Left lung (tissue), 4 donors: ENCODE measurements at regions not wholly inside any gene's neighbourhood (a gene's known extent, or its start where the extent isn't known, plus 50 kb on each side); places are given as distances from the start of the nearest gene placed in this dataset.
A peak's percentile ranks its signal among the peaks of the same experiment; 100 is the strongest.

Experiments used
- ATAC-seq: fragments of 200-7000 bp; cut with Tn5 transposase; one replicate; pipeline ENCODE4 v1.9.1; 2020; ENCODE audit warnings: moderate library complexity
- DNase-seq, 4 donors: peaks; one replicate each; pipeline ENCODE4 v3.0.0-alpha.2; 2013 to 2020
- H3K27ac ChIP-seq, 2 donors: fragments of 200-600 bp; sonication (generic) in 1 of 2; one replicate each; pipeline versions ENCODE4 v1.5.0 to v1.8.0; 2020 to 2021
- H3K27me3 ChIP-seq, 2 donors: fragments of 200-600 bp; sonication (generic) in 1 of 2; one replicate each; pipeline versions ENCODE4 v1.5.0 to v1.8.0; 2020 to 2021
- H3K36me3 ChIP-seq, 2 donors: fragments of 200-600 bp; sonication (generic) in 1 of 2; one replicate each; pipeline versions ENCODE4 v1.5.0 to v1.8.0; 2020 to 2021
- H3K4me1 ChIP-seq, 2 donors: fragments of 200-600 bp; one replicate each; pipeline ENCODE4 v1.8.0; 2021
- H3K4me3 ChIP-seq, 2 donors: fragments of 200-600 bp; sonication (generic) in 1 of 2; one replicate each; pipeline versions ENCODE4 v1.5.0 to v1.8.0; 2020 to 2021; ENCODE audit warnings: mild to moderate bottlenecking in 1 of 2
- H3K9me3 ChIP-seq, 2 donors: fragments of 200-600 bp; sonication (generic) in 1 of 2; one replicate each; pipeline versions ENCODE4 v1.5.0 to v1.8.0; 2020 to 2021
- CTCF ChIP-seq, 2 donors: fragments of 200-600 bp; sonication (generic) in 1 of 2; IDR thresholded peaks; one replicate each; pipeline versions ENCODE4 v1.5.0 to v1.8.0; 2021; ENCODE audit warnings: antibody characterized with exemption in 2 of 2
- intact Hi-C, 2 donors: fragments of 100-400 bp; cut with DNase I; formaldehyde crosslinking; loops; one replicate each; pipeline versions ENCODE4 v1.11.2 to v1.14.2; 2022
- donor health status: DM: no; HTN: yes; CAD: no.
- donor health status: DM: no; HTN: no; CAD: no.

- peaks cover 9 to 12% of the 10 kb centered on the region in 2 donors for H3K4me1 ChIP-seq
- no peak overlapping the region for H3K4me3 ChIP-seq
- ATAC-seq (peak; percentile 65), DNase-seq (peak in 3 of 4 donors; percentile 40 to 76 (median 47))
- no peaks in the 10 kb centered on the region for H3K36me3 ChIP-seq
- intact Hi-C loops, result no loop called here
- no peaks in the 10 kb centered on the region for H3K9me3 ChIP-seq
- no peak for TF ChIP-seq CTCF (IDR thresholded peaks at IDR 0.05)
- H3K27me3 ChIP-seq, result no peaks in the 10 kb centered on the region
- H3K27ac ChIP-seq, result no peak overlapping the region
These were observed 136.2 kb upstream of the RUNX3 start for GRCh38 chr1:25066256-25066655.

- H3K9me3 ChIP-seq, result no peaks in the 10 kb centered on the region
- H3K36me3 ChIP-seq, result no peaks in the 10 kb centered on the region
- DNase-seq (peak in 3 of 4 donors; percentile 19 to 43 (median 30)), ATAC-seq (peak; percentile 70)
- H3K27ac ChIP-seq, result no peak overlapping the region
- H3K27me3 ChIP-seq, result no peaks in the 10 kb centered on the region
- peaks cover 9 to 12% of the 10 kb centered on the region in 2 donors for H3K4me1 ChIP-seq
- H3K4me3 ChIP-seq, result no peak overlapping the region
- no peak for TF ChIP-seq CTCF (IDR thresholded peaks at IDR 0.05)
- intact Hi-C loops, result no loop called here
These were observed 135.7 kb upstream of the RUNX3 start for GRCh38 chr1:25065795-25066238.

GRCh38 chr1:25065321-25065721 is 135.2 kb upstream of the RUNX3 start:
- H3K4me3 ChIP-seq, result no peak overlapping the region
- no peak for DNase-seq
- peaks cover 9 to 12% of the 10 kb centered on the region in 2 donors for H3K4me1 ChIP-seq
- intact Hi-C loops, result no loop called here
- no peak for TF ChIP-seq CTCF (IDR thresholded peaks at IDR 0.05)
- no peaks in the 10 kb centered on the region for H3K36me3 ChIP-seq
- no peak overlapping the region for H3K27ac ChIP-seq
- no peaks in the 10 kb centered on the region for H3K27me3 ChIP-seq
- no peak for ATAC-seq
- no peaks in the 10 kb centered on the region for H3K9me3 ChIP-seq

- intact Hi-C loops, result no loop called here
- DNase-seq, result no peak
- H3K27ac ChIP-seq, result no peak overlapping the region
- no peak for TF ChIP-seq CTCF (IDR thresholded peaks at IDR 0.05)
- H3K4me1 ChIP-seq, result peaks cover 9 to 12% of the 10 kb centered on the region in 2 donors
- no peaks in the 10 kb centered on the region for H3K27me3 ChIP-seq
- no peaks in the 10 kb centered on the region for H3K9me3 ChIP-seq
- H3K4me3 ChIP-seq, result no peak overlapping the region
- no peak for ATAC-seq
- no peaks in the 10 kb centered on the region for H3K36me3 ChIP-seq
These were observed 134.6 kb upstream of the RUNX3 start for GRCh38 chr1:25064465-25065240.

- no peak for TF ChIP-seq CTCF (IDR thresholded peaks at IDR 0.05)
- H3K36me3 ChIP-seq, result no peaks in the 10 kb centered on the region
- H3K9me3 ChIP-seq, result no peaks in the 10 kb centered on the region
- DNase-seq, result no peak
- no peak overlapping the region for H3K4me3 ChIP-seq
- intact Hi-C loops, result no loop called here
- no peaks in the 10 kb centered on the region for H3K27me3 ChIP-seq
- no peak overlapping the region for H3K27ac ChIP-seq
- peaks cover 9 to 12% of the 10 kb centered on the region in 2 donors for H3K4me1 ChIP-seq
- no peak for ATAC-seq
These were observed 133.7 kb upstream of the RUNX3 start for GRCh38 chr1:25063591-25064416.
